ENCODE measurements at regions not wholly inside any gene's neighbourhood (a gene's known extent, or its start where the extent isn't known, plus 50 kb on each side); places are given as distances from the start of the nearest gene placed in this dataset.

DNA sequence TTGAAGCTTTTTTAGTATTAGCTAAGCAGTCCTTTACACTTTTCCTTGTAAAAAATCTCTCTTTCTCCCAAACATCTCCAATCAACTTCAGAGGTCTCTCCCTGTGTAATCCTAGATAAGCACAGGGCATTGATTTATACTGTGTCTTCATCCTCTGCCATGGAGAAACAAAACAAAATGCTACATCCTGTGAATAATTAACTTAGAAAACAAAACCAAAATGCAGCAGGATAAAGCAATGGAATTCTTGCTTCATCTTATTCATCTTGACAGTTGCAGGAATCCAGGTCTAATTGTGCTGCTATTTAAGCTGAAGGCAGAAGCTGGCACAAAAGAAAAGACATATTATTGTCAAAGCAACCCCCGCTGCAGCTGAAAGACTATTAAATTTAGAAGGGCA, 641.5 kb upstream of the SORCS1 start:
- no peak overlapping the region for H2BK12ac ChIP-seq (ENCODE audit: low read depth, low read length)
- 91% methylated on average over 1 of the region's 1 CpG; no CpG with 5 or more reads in 1 of the 2 experiments for WGBS, 2 experiments (ENCODE audit: extremely low coverage in 1 of 2, insufficient coverage in 1 of 2, insufficient read length in 1 of 2, insufficient replicate concordance in 2 of 2, low coverage in 1 of 2, low lambda C conversion rate in 2 of 2, missing lambda C conversion rate in 1 of 2)
- H2BK20ac ChIP-seq (ENCODE audit: low read length): no peak overlapping the region
- no peak overlapping the region for H3K23ac ChIP-seq (ENCODE audit: insufficient read length)
- no peak for FAIRE-seq
- H2AK5ac ChIP-seq (ENCODE audit: low read depth, low read length): no peak overlapping the region
- H4K8ac ChIP-seq (ENCODE audit: extremely low read depth, insufficient read depth, low read length): no peak overlapping the region
- no peaks in the 10 kb centered on the region for H3K79me2 ChIP-seq (ENCODE audit: control insufficient read depth in 1 of 2, insufficient read depth in 2 of 2, low read length in 2 of 2)
- no peak for DNase-seq (ENCODE audit: low read depth in 1 of 2, low spot score in 2 of 2)
- no peak overlapping the region for H4K5ac ChIP-seq (ENCODE audit: insufficient read length, low read depth, low read length)
- no peaks in the 10 kb centered on the region for H3K9me3 ChIP-seq (ENCODE audit: insufficient read depth in 2 of 2, low read depth in 1 of 2, low read length in 1 of 2)
- H3K14ac ChIP-seq (ENCODE audit: insufficient read length): no peak overlapping the region
- no peak overlapping the region for H4K91ac ChIP-seq (replicated peaks; ENCODE audit: insufficient read length, low read length)
- H3K56ac ChIP-seq (replicated peaks; ENCODE audit: insufficient read length, low read depth, low read length): no peak overlapping the region
- no peak overlapping the region for H2BK5ac ChIP-seq (ENCODE audit: low read depth, low read length)
- H3K27ac ChIP-seq (ENCODE audit: low read depth, low read length): no peak overlapping the region
- no peak overlapping the region for H3K4me2 ChIP-seq (ENCODE audit: insufficient read depth in 1 of 2, low read depth in 2 of 2, low read length in 2 of 2)
- H2AFZ ChIP-seq (ENCODE audit: low read length): no peak overlapping the region
- CTCF ChIA-PET (ENCODE audit: partially characterized antibody): interaction anchor here (0.6 to 1.4 kb wide), 3 partner anchors 14 to 149 kb away, joined by 3 to 5 read pairs (median 3); no protein-coding TSS in a partner anchor
- no peak overlapping the region for H3K9ac ChIP-seq (replicated peaks in 1 of 4; ENCODE audit: extremely low read depth in 1 of 4, low read depth in 3 of 4, low read length in 3 of 4)
- H3K18ac ChIP-seq (ENCODE audit: extremely low read depth, low read length): no peak overlapping the region
- no peaks in the 10 kb centered on the region for H3K27me3 ChIP-seq (replicated peaks in 1 of 4; ENCODE audit: control insufficient read depth in 3 of 4, extremely low read depth in 1 of 4, insufficient read depth in 3 of 4, low read length in 3 of 4)
- H2BK15ac ChIP-seq (ENCODE audit: low read length): no peak overlapping the region
- no peaks in the 10 kb centered on the region; a peak in 1 of 7 replicates for H3K4me1 ChIP-seq (replicated peaks in 1 of 4; ENCODE audit: control insufficient read depth in 3 of 4, insufficient read depth in 4 of 4, low read length in 3 of 4)
- no peaks in the 10 kb centered on the region for H3K79me1 ChIP-seq (ENCODE audit: low read depth, low read length)
- H3K23me2 ChIP-seq (ENCODE audit: low read depth, low read length): no peaks in the 10 kb centered on the region; the same call in 1 of the 2 replicates
- H2BK120ac ChIP-seq (replicated peaks; ENCODE audit: low read depth, low read length): no peak overlapping the region
- no peaks in the 10 kb centered on the region for H3K36me3 ChIP-seq (ENCODE audit: control insufficient read depth in 2 of 4, insufficient read depth in 4 of 4, low read length in 3 of 4)
- H3K4ac ChIP-seq (replicated peaks; ENCODE audit: insufficient read length, low read depth, low read length): no peak overlapping the region
- no peak overlapping the region for H3K4me3 ChIP-seq (ENCODE audit: extremely low read depth in 1 of 4, insufficient read depth in 2 of 4, low read depth in 3 of 4, low read length in 4 of 4)
- no peaks in the 10 kb centered on the region for H4K20me1 ChIP-seq (replicated peaks in 1 of 2; ENCODE audit: control insufficient read depth in 1 of 2, insufficient read depth in 2 of 2, low read length in 2 of 2)
- POLR2A ChIA-PET (ENCODE audit: partially characterized antibody): no interaction called here
- TF ChIP-seq RBBP5 (IDR thresholded peaks at IDR 0.05; ENCODE audit: borderline replicate concordance, low read depth, low read length): no peak
- TF ChIP-seq SP4 (IDR thresholded peaks at IDR 0.05; ENCODE audit: low read length): no peak
